ENCODE measurements at regions not wholly inside any gene's neighbourhood (a gene's known extent, or its start where the extent isn't known, plus 50 kb on each side); places are given as distances from the start of the nearest gene placed in this dataset.

DNA sequence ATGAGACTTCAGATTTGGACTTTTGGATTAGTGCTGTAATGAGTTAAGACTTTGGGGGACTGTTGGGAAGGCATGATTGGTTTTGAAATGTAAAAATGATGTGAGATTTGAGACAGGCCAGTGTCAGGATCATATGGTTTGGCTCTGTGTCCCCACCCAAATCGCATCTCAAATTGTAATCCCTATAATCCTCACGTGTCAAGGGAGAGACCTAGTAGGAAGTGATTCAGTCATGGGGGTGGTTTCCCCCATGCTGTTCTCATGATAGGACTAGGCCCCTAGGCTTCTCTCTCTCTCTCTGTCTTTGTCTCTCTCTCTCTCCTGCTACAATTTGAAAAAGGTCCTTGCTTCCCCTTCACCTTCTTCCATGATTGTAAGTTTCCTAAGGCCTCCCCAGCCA lies 473.3 kb upstream of the CD180 start:
- TF ChIP-seq CTCF (IDR thresholded peaks at IDR 0.05; ENCODE audit: poor library complexity): no peak
- TF ChIP-seq EZH2 (IDR thresholded peaks at IDR 0.05; ENCODE audit: borderline replicate concordance): no peak
- TF ChIP-seq EZH2phosphoT487 (IDR thresholded peaks at IDR 0.05; ENCODE audit: low read depth, severe bottlenecking, unreplicated experiment): no peak

Measured in hepatocyte (in vitro differentiated cells).